Fibroblast of the aortic adventitia (primary cell): ENCODE measurements at regions not wholly inside any gene's neighbourhood (a gene's known extent, or its start where the extent isn't known, plus 50 kb on each side); places are given as distances from the start of the nearest gene placed in this dataset.

Experiments used
- DNase-seq: peaks from one replicate; pipeline ENCODE4 v3.0.0-alpha.2; 2010; ENCODE audit warnings: low read depth
- H3K4me3 ChIP-seq: 2 replicates; pipeline ENCODE4 v1.5.1; 2011; ENCODE audit warnings: low read depth, mild to moderate bottlenecking, control low read depth, low read length, moderate library complexity
- CTCF ChIP-seq: IDR thresholded peaks from 2 replicates; pipeline ENCODE4 v1.5.1; 2011; ENCODE audit warnings: mild to moderate bottlenecking, low read length, control low read depth, inconsistent platforms; ENCODE audit not compliant: insufficient read depth

- TF ChIP-seq CTCF: peak; percentile 31
- peak; percentile 1 for DNase-seq
- no peak overlapping the region for H3K4me3 ChIP-seq
Observed at GRCh38 chr9:1869843-1870242, 145.3 kb upstream of the SMARCA2 start.

- no peak for DNase-seq
- TF ChIP-seq CTCF: no peak
Observed at GRCh38 chr9:1870915-1871314, 144.2 kb upstream of the SMARCA2 start.

GRCh38 chr9:1871626-1872419 is 143.3 kb upstream of the SMARCA2 start:
- TF ChIP-seq CTCF: no peak
- DNase-seq: peak; percentile 11
- no peak overlapping the region for H3K4me3 ChIP-seq

More at GRCh38 chr9:1870915-1871314, 144.2 kb upstream of the SMARCA2 start:
- no peak overlapping the region for H3K4me3 ChIP-seq

GRCh38 chr9:1875251-1875851 is 139.8 kb upstream of the SMARCA2 start:
- TF ChIP-seq CTCF: no peak
- no peak for DNase-seq
- H3K4me3 ChIP-seq: no peak overlapping the region

GRCh38 chr9:1875921-1876448 is 139.2 kb upstream of the SMARCA2 start:
- no peak for DNase-seq
- H3K4me3 ChIP-seq: no peak overlapping the region
- no peak for TF ChIP-seq CTCF

GRCh38 chr9:1876891-1877496 is 138.2 kb upstream of the SMARCA2 start:
- DNase-seq: no peak
- no peak for TF ChIP-seq CTCF
- H3K4me3 ChIP-seq: no peak overlapping the region
